K562 (cell line): ENCODE measurements at regions not wholly inside any gene's neighbourhood (a gene's known extent, or its start where the extent isn't known, plus 50 kb on each side); places are given as distances from the start of the nearest gene placed in this dataset.

Experiments used
- ATAC-seq: fragments of 200-7000 bp; cut with Tn5 transposase; 3 replicates; pipeline ENCODE4 v1.9.1; 2020; ENCODE audit warnings: moderate library complexity
- BruUV-seq: library from RNA; stranded (reverse); fragments of 400-500 nt; replicated peaks from 2 replicates; lab custom pipeline; 2021; lab: Mats Ljungman, UMichigan
- CTCF ChIA-PET: fragments of 300-600 bp; formaldehyde crosslinking; extraction: SDS; loops from one replicate; lab custom pipeline; 2021; ENCODE audit warnings: low intra/inter-chr PET ratio; lab: Yijun Ruan, JAX
- POLR2A ChIA-PET: fragments of 300-600, 350-650 bp; sonication (Branson Sonifier 250); formaldehyde crosslinking; extraction: SDS; loops from one replicate; lab custom pipeline; 2021; ENCODE audit warnings: antibody characterized with exemption, inconsistent platforms; lab: Yijun Ruan, JAX
- DNase-seq, 4 experiments: peaks; one replicate each; pipeline versions ENCODE4 v3.0.0 to v3.0.0-alpha.2; 2011 to 2018; ENCODE audit warnings: low spot score in 3 of 4, mixed read lengths in 3 of 4; ENCODE audit errors: extremely low read depth in 1 of 4
- FAIRE-seq: peaks from 2 replicates; lab custom pipeline; 2011; peaks lifted over from hg19 to GRCh38; lab: Jason Lieb, UNC
- H2AFZ ChIP-seq: 2 replicates; pipeline ENCODE4 v1.6.0; 2011; ENCODE audit warnings: low read depth, low read length, control low read depth, inconsistent platforms
- H3K27ac ChIP-seq: fragments of 200-600 bp; 3 replicates; pipeline ENCODE4 v1.8.0; 2011; ENCODE audit warnings: low read depth, mild to moderate bottlenecking, control low read depth, inconsistent platforms, low read length, moderate library complexity, mixed read lengths; ENCODE audit errors: extremely low read depth
- H3K27me3 ChIP-seq, 2 experiments: fragments of 300-600 bp in 1 of 2; 2 replicates in 1 of 2; 3 replicates in 1 of 2; pipeline versions ENCODE4 v1.6.0 to v1.8.0; 2011; ENCODE audit warnings: inconsistent platforms in 2 of 2, low read length in 2 of 2, mild to moderate bottlenecking in 1 of 2, mixed read lengths in 1 of 2, moderate library complexity in 1 of 2; ENCODE audit not compliant: control insufficient read depth in 2 of 2, insufficient read depth in 2 of 2
- H3K36me3 ChIP-seq: fragments of 300-600 bp; 3 replicates; pipeline ENCODE4 v1.8.0; 2011; ENCODE audit warnings: mild to moderate bottlenecking, low read length, inconsistent platforms; ENCODE audit not compliant: control insufficient read depth, insufficient read depth
- H3K4me1 ChIP-seq, 2 experiments: fragments of 200-600 bp in 1 of 2; replicated peaks in 1 of 2; 2 replicates in 1 of 2; 3 replicates in 1 of 2; pipeline versions ENCODE4 v1.5.1 to v1.8.0; 2011; ENCODE audit warnings: inconsistent platforms in 2 of 2, low read length in 2 of 2, mild to moderate bottlenecking in 1 of 2, mixed read lengths in 1 of 2, moderate library complexity in 1 of 2; ENCODE audit not compliant: control insufficient read depth in 2 of 2, insufficient read depth in 2 of 2
- H3K4me2 ChIP-seq: 2 replicates; pipeline ENCODE4 v1.6.1; 2011; ENCODE audit warnings: low read length, control low read depth, inconsistent platforms, mixed read lengths; ENCODE audit not compliant: insufficient read depth
- H3K4me3 ChIP-seq: fragments of 200-600 bp; sonication (generic), shearing (Covaris generic); 2 replicates; pipeline ENCODE4 v1.5.1; 2016; ENCODE audit warnings: control low read depth, inconsistent platforms
- H3K79me2 ChIP-seq: fragments of 200-600 bp; 3 replicates; pipeline ENCODE4 v1.8.0; 2011; ENCODE audit warnings: low read length, inconsistent platforms; ENCODE audit not compliant: control insufficient read depth, insufficient read depth
- H3K9ac ChIP-seq, 2 experiments: 2 replicates each; pipeline versions ENCODE4 v1.6.0 to v1.6.1; 2011; ENCODE audit warnings: low read depth in 2 of 2, low read length in 2 of 2, control low read depth in 1 of 2, inconsistent platforms in 1 of 2, mild to moderate bottlenecking in 1 of 2, mixed read lengths in 1 of 2; ENCODE audit not compliant: insufficient read depth in 1 of 2
- H3K9me1 ChIP-seq: one replicate; pipeline ENCODE4 v1.6.0; 2011; ENCODE audit warnings: inconsistent platforms, mild to moderate bottlenecking, low read length, moderate library complexity; ENCODE audit not compliant: control insufficient read depth, insufficient read depth
- H3K9me3 ChIP-seq: replicated peaks from 2 replicates; pipeline ENCODE4 v1.5.1; 2011; ENCODE audit warnings: low read depth, low read length, inconsistent platforms; ENCODE audit not compliant: control insufficient read depth, insufficient read depth
- H4K20me1 ChIP-seq: replicated peaks from 2 replicates; pipeline ENCODE4 v1.6.1; 2011; ENCODE audit warnings: low read length, inconsistent platforms, mixed read lengths; ENCODE audit not compliant: control insufficient read depth, insufficient read depth
- ILK ChIP-seq: fragments of 450-650 bp; IDR thresholded peaks from 2 replicates; pipeline ENCODE4 v1.6.1; 2016; ENCODE audit warnings: missing genetic modification characterization, low read depth, mild to moderate bottlenecking, missing compliant biosample characterization, moderate library complexity, borderline replicate concordance
- KLF1 ChIP-seq: fragments of 450-650 bp; IDR thresholded peaks from 2 replicates; pipeline ENCODE4 v1.6.1; 2016; ENCODE audit warnings: missing genetic modification characterization, missing compliant biosample characterization
- PRMT5 ChIP-seq: sonication (generic); formaldehyde crosslinking; IDR thresholded peaks from 2 replicates; pipeline ENCODE4 v1.5.0; 2020; ENCODE audit warnings: missing genetic modification reagents
- SMARCE1 ChIP-seq: fragments of 450-650 bp; IDR thresholded peaks from 2 replicates; pipeline ENCODE4 v1.7.1; 2016; ENCODE audit warnings: mild to moderate bottlenecking
- ZBTB17 ChIP-seq: fragments of 450-650 bp; formaldehyde crosslinking; IDR thresholded peaks from 2 replicates; pipeline ENCODE4 v1.4.0; 2020; ENCODE audit warnings: mild to moderate bottlenecking
- ZNF347 ChIP-seq: fragments of 450-650 bp; formaldehyde crosslinking; IDR thresholded peaks from 2 replicates; pipeline ENCODE4 v1.4.0; 2020; ENCODE audit warnings: low read depth, mild to moderate bottlenecking, moderate library complexity
- ZNF57 ChIP-seq: fragments of 450-650 bp; formaldehyde crosslinking; IDR thresholded peaks from 2 replicates; pipeline ENCODE4 v1.4.0; 2020; ENCODE audit warnings: mild to moderate bottlenecking, moderate library complexity
- ZNF609 ChIP-seq: sonication (generic); formaldehyde crosslinking; IDR thresholded peaks from 2 replicates; pipeline ENCODE4 v1.8.1; 2023; ENCODE audit warnings: missing genetic modification reagents, mild to moderate bottlenecking, borderline replicate concordance
- ZSCAN29 ChIP-seq: fragments of 450-650 bp; IDR thresholded peaks from 2 replicates; pipeline ENCODE4 v1.6.1; 2017
- WGBS: fragments of 100-300 bp; shearing (Covaris generic); methylation state at CpG from one replicate; pipeline ENCODE4 v1.1.6; 2016; ENCODE audit warnings: low coverage, mixed read lengths; ENCODE audit not compliant: insufficient coverage; ENCODE audit errors: missing lambda C conversion rate; 5-methylcytosine and 5-hydroxymethylcytosine counted together
- in situ Hi-C: fragments of 300-500 bp; cut with MboI; formaldehyde crosslinking; loops from 4 replicates; pipeline ENCODE4 v1.15.0; 2018; ENCODE audit warnings: inconsistent platforms, mixed read lengths
- intact Hi-C: fragments of 100-400 bp; cut with micrococcal nuclease; formaldehyde crosslinking; loops from 2 replicates; pipeline ENCODE4 v1.14.2; 2022

- ATAC-seq (no peak), DNase-seq (no peak)
- CTCF ChIA-PET, result no interaction called here
- intact Hi-C loops, result no loop called here
- Histone ChIP-seq H3K36me3 (no peaks in the 10 kb centered on the region), H2AFZ (no peak overlapping the region), H3K4me2 (no peak overlapping the region), H3K9ac (no peak overlapping the region)
- POLR2A ChIA-PET, result no interaction called here
- no peak for TF ChIP-seq PRMT5 (CRISPR knock-in tag)
- TF ChIP-seq ZNF57, result no peak
- TF ChIP-seq SMARCE1, result no peak
- TF ChIP-seq ZSCAN29, result no peak
- TF ChIP-seq ZNF609 (CRISPR knock-in tag), result no peak
- no peak for TF ChIP-seq KLF1 (tag)
- no peak for TF ChIP-seq ILK (tag)
- TF ChIP-seq ZNF347 (CRISPR knock-in tag), result no peak
- TF ChIP-seq ZBTB17 (CRISPR knock-in tag), result no peak
- TF ChIP-seq, all 486 proteins: peak for 0
- Histone ChIP-seq H3K79me2 (no peaks in the 10 kb centered on the region), H3K27ac (no peak overlapping the region), H3K9me1 (no peaks in the 10 kb centered on the region), H3K9me3 (no peaks in the 10 kb centered on the region), H3K27me3 (no peaks in the 10 kb centered on the region), H4K20me1 (no peaks in the 10 kb centered on the region), H3K4me1 (no peaks in the 10 kb centered on the region), H3K4me3 (no peak overlapping the region)
- 0% methylated on average over 1 of the region's 1 CpG for WGBS
- no TSS peak for BruUV-seq
- no peak for FAIRE-seq
- in situ Hi-C loops, result no loop called here
Measured at GRCh38 chr5:92179651-92180050, 796.5 kb upstream of the ARRDC3 start.
